ENCODE measurements at regions not wholly inside any gene's neighbourhood (a gene's known extent, or its start where the extent isn't known, plus 50 kb on each side); places are given as distances from the start of the nearest gene placed in this dataset.

DNA sequence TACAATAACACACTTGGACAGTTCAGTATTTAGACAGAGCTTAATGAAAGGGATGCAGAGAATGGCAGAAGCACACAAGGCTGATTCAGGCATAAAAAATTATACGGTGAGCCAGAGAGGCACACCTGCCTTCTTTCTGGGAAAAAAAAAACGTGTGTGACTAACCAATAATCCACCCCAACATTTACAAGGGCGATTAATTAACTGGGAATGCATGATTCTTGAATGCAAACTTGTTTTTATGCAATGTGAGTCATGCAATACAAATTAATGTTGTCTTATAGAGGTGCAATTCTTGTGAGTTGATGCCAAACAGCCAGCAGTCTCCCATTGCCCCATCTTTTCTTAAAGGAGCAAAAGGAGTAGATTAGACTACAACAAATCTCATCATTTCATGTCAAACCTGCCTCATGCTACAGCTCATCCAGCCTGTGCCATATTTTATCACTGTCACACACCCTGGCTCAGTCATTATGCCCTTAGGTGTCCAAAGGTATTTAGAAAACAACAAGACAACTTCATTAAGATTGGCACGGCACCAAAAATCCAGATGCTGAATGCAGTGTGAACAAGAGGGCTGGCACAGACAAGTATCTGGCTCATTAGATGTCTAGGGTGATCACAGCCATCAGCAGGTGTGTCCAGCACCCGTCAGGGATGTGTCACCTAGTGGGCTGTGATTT lies 721.1 kb downstream of the EFNB2 start:
- H3K4me2 ChIP-seq (ENCODE audit: low read length) = no peak overlapping the region

DNA sequence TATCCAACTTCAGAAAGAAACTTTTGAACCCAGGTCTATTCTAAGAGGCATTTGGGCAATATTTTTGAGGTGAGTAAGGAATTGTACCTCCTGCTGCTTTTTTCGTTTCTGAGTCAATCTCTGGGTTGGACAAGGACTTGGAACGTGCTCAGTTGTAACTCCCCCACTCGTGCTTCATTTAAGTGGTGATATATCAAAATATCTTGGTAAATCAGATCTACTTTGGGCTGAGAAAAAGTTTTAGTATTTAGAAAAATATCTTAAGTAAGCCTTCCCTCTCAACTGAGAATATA lies 728.9 kb downstream of the EFNB2 start:
- Histone ChIP-seq H3F3A (ENCODE audit: insufficient read depth, low read length) (no peaks in the 10 kb centered on the region), H3K36me3 (ENCODE audit: insufficient read depth, low read length) (no peaks in the 10 kb centered on the region), H3K9me3 (ENCODE audit: low read length) (no peaks in the 10 kb centered on the region), H3K27ac (ENCODE audit: low read depth, low read length, poor library complexity, severe bottlenecking) (no peak overlapping the region), H3K4me1 (ENCODE audit: insufficient read depth, low read length, severe bottlenecking) (no peaks in the 10 kb centered on the region), H3K9me2 (ENCODE audit: low read depth, low read length) (no peaks in the 10 kb centered on the region), H3K4me2 (ENCODE audit: low read length) (no peak overlapping the region), H4K20me1 (ENCODE audit: insufficient read depth, low read length) (no peaks in the 10 kb centered on the region), H3K27me3 (ENCODE audit: insufficient read depth, low read length) (no peaks in the 10 kb centered on the region), H3K4me3 (ENCODE audit: low read depth, low read length, poor library complexity, severe bottlenecking) (no peak overlapping the region), H3K79me2 (ENCODE audit: insufficient read depth, low read length) (no peaks in the 10 kb centered on the region), H2AFZ (ENCODE audit: low read length) (no peak overlapping the region), H3K9ac (ENCODE audit: low read length) (no peak overlapping the region)
- TF ChIP-seq, protein P1, sequence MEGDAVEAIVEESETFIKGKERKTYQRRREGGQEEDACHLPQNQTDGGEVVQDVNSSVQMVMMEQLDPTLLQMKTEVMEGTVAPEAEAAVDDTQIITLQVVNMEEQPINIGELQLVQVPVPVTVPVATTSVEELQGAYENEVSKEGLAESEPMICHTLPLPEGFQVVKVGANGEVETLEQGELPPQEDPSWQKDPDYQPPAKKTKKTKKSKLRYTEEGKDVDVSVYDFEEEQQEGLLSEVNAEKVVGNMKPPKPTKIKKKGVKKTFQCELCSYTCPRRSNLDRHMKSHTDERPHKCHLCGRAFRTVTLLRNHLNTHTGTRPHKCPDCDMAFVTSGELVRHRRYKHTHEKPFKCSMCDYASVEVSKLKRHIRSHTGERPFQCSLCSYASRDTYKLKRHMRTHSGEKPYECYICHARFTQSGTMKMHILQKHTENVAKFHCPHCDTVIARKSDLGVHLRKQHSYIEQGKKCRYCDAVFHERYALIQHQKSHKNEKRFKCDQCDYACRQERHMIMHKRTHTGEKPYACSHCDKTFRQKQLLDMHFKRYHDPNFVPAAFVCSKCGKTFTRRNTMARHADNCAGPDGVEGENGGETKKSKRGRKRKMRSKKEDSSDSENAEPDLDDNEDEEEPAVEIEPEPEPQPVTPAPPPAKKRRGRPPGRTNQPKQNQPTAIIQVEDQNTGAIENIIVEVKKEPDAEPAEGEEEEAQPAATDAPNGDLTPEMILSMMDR (IDR thresholded peaks at IDR 0.05; ENCODE audit: low read length) = no peak
- no peak for TF ChIP-seq EZH2 (IDR thresholded peaks at IDR 0.05; ENCODE audit: borderline replicate concordance, low read length)

More for the DNA sequence above, 721.1 kb downstream of the EFNB2 start:
- H3K4me3 ChIP-seq (ENCODE audit: low read depth, low read length, poor library complexity, severe bottlenecking) = no peak overlapping the region
- H3K9ac ChIP-seq (ENCODE audit: low read length) = no peak overlapping the region
- H3K27ac ChIP-seq (ENCODE audit: low read depth, low read length, poor library complexity, severe bottlenecking) = no peak overlapping the region
- TF ChIP-seq EZH2 (IDR thresholded peaks at IDR 0.05; ENCODE audit: borderline replicate concordance, low read length) = no peak
- TF ChIP-seq, protein P1 (IDR thresholded peaks at IDR 0.05; ENCODE audit: low read length) = no peak
- H3K27me3 ChIP-seq (ENCODE audit: insufficient read depth, low read length) = no peaks in the 10 kb centered on the region
- no peaks in the 10 kb centered on the region for H3K36me3 ChIP-seq (ENCODE audit: insufficient read depth, low read length)
- no peaks in the 10 kb centered on the region for H3K4me1 ChIP-seq (ENCODE audit: insufficient read depth, low read length, severe bottlenecking)
- no peaks in the 10 kb centered on the region for H3F3A ChIP-seq (ENCODE audit: insufficient read depth, low read length)
- no peaks in the 10 kb centered on the region for H3K79me2 ChIP-seq (ENCODE audit: insufficient read depth, low read length)
- no peak overlapping the region for H2AFZ ChIP-seq (ENCODE audit: low read length)
- no peaks in the 10 kb centered on the region for H3K9me3 ChIP-seq (ENCODE audit: low read length)
- H4K20me1 ChIP-seq (ENCODE audit: insufficient read depth, low read length) = no peaks in the 10 kb centered on the region
- H3K9me2 ChIP-seq (ENCODE audit: low read depth, low read length) = no peaks in the 10 kb centered on the region

DNA sequence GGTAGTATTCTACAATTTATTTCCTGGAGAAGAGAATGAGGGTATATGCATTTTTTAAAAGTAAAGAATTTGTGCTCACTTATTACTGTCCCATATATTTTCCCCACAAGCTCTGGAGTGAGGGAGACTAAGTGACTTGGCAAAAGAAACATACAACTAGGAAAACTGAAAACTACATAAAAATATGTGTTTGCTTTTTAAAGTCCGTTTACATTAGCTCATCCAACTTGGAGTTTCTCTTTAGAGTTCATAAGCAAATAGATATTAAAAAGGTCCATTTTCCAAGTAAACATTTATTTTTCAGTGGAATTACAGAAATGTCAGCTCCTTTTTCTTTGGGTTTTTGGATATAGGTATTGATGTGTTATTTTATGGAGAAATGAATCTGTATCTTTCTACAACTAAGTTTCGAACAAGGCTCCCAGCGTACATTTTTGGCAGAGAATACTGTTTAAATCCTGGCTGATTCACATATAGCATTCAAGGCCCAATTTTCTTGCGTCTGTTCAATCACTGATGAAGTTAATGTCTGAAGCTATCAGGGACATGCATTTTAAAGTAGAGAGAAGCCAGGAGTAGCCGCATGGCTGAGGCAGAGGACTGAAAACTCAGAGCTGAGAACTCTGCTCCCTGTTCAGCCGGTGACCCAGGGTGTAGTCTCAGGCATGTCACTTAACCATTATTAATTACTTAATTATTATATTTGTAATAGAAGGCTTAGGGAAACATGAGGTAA lies 729.4 kb downstream of the EFNB2 start:
- Histone ChIP-seq H3K9ac (ENCODE audit: low read length) (no peak overlapping the region), H3K4me2 (ENCODE audit: low read length) (no peak overlapping the region), H2AFZ (ENCODE audit: low read length) (no peak overlapping the region), H3K27me3 (ENCODE audit: insufficient read depth, low read length) (no peaks in the 10 kb centered on the region), H3K9me3 (ENCODE audit: low read length) (no peaks in the 10 kb centered on the region), H3K27ac (ENCODE audit: low read depth, low read length, poor library complexity, severe bottlenecking) (no peak overlapping the region), H4K20me1 (ENCODE audit: insufficient read depth, low read length) (no peaks in the 10 kb centered on the region), H3K4me1 (ENCODE audit: insufficient read depth, low read length, severe bottlenecking) (no peaks in the 10 kb centered on the region), H3K36me3 (ENCODE audit: insufficient read depth, low read length) (no peaks in the 10 kb centered on the region), H3K9me2 (ENCODE audit: low read depth, low read length) (no peaks in the 10 kb centered on the region), H3F3A (ENCODE audit: insufficient read depth, low read length) (no peaks in the 10 kb centered on the region), H3K4me3 (ENCODE audit: low read depth, low read length, poor library complexity, severe bottlenecking) (no peak overlapping the region), H3K79me2 (ENCODE audit: insufficient read depth, low read length) (no peaks in the 10 kb centered on the region)
- no peak for TF ChIP-seq EZH2 (IDR thresholded peaks at IDR 0.05; ENCODE audit: borderline replicate concordance, low read length)
- TF ChIP-seq, protein P1 (IDR thresholded peaks at IDR 0.05; ENCODE audit: low read length) = no peak
